Cardiac fibroblast (primary cell): ENCODE measurements at regions not wholly inside any gene's neighbourhood (a gene's known extent, or its start where the extent isn't known, plus 50 kb on each side); places are given as distances from the start of the nearest gene placed in this dataset.

Source experiments
- DNase-seq, 2 donors: peaks; one replicate each; pipeline versions ENCODE4 v3.0.0 to v3.0.0-alpha.2; 2010; ENCODE audit warnings: low read depth in 2 of 2
- H3K4me3 ChIP-seq, 2 donors: replicated peaks in 1 of 2; 1 replicate in 1 of 2; 2 replicates in 1 of 2; pipeline ENCODE4 v1.5.1; 2011; ENCODE audit warnings: low read depth in 2 of 2, low read length in 2 of 2, mild to moderate bottlenecking in 2 of 2, moderate library complexity in 1 of 2
- CTCF ChIP-seq: IDR thresholded peaks from one replicate; pipeline ENCODE4 v1.5.1; 2011; ENCODE audit warnings: low read depth, mild to moderate bottlenecking, low read length, inconsistent platforms

- no peak for DNase-seq
- TF ChIP-seq CTCF, result no peak
- no peak overlapping the region for H3K4me3 ChIP-seq
These were observed 138.1 kb upstream of the FLRT2 start for GRCh38 chr14:85391892-85392291.

- no peak for TF ChIP-seq CTCF
- DNase-seq, result peak; percentile 14 to 68
- H3K4me3 ChIP-seq, result no peak overlapping the region
These were observed 130.8 kb upstream of the FLRT2 start for GRCh38 chr14:85399186-85399585.

- no peak for TF ChIP-seq CTCF
- no peak overlapping the region for H3K4me3 ChIP-seq
- no peak for DNase-seq
These were observed 129.3 kb upstream of the FLRT2 start for GRCh38 chr14:85400678-85401077.

GRCh38 chr14:85401384-85401783 is 128.6 kb upstream of the FLRT2 start:
- H3K4me3 ChIP-seq, result no peak overlapping the region
- no peak for TF ChIP-seq CTCF
- no peak for DNase-seq

GRCh38 chr14:85402569-85403162 is 127.3 kb upstream of the FLRT2 start:
- TF ChIP-seq CTCF, result no peak
- H3K4me3 ChIP-seq, result no peak overlapping the region
- DNase-seq, result no peak

- TF ChIP-seq CTCF, result no peak
- H3K4me3 ChIP-seq, result no peak overlapping the region
- no peak for DNase-seq
These were observed 120.3 kb upstream of the FLRT2 start for GRCh38 chr14:85409481-85410210.
